Myocyte (in vitro differentiated cells): ENCODE measurements at regions not wholly inside any gene's neighbourhood (a gene's known extent, or its start where the extent isn't known, plus 50 kb on each side); places are given as distances from the start of the nearest gene placed in this dataset.

Experiments
- DNase-seq: peaks from one replicate; pipeline ENCODE4 v3.0.0-alpha.2; 2012; ENCODE audit warnings: low read depth

DNA sequence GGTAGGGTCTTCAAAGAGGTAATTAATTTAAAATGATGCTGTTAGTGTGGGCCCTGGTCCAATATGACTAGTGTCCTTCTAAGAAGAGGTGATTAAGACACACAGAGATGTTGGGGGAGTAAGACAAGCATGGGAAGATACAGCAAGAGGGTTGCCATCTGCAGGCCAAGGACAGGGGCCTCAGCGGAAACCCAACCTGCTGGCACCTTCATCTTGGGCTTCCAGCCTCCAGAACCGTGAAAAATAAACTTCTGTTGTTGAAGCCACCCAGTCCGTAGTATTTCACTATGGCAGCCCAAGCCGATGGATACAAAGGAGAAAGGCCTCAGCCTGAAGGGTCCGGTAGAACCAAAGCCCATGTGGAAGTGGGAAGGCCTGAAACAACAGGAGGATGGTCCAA lies 161.7 kb upstream of the UBE2E1 start:
- DNase-seq, result no peak

DNA sequence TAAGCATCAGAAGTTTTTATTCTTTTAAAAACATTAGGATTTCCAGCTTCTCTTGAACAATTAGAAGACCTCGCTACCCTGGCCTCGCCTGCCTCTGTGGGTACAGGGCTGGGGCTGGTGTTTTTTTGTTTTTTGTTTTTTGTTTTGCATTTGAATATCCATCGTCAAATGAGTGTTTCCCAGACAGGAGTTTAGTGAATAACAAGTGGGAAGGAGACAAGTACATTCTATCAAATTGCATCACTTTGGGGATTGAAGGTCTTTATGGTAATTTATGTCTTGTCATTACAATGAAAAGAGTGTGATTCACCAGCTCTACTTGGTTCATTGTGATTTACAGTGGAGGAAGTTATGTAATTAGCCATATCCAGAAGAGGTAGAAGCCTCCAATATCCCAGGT lies 161.1 kb upstream of the UBE2E1 start:
- DNase-seq, result no peak

DNA sequence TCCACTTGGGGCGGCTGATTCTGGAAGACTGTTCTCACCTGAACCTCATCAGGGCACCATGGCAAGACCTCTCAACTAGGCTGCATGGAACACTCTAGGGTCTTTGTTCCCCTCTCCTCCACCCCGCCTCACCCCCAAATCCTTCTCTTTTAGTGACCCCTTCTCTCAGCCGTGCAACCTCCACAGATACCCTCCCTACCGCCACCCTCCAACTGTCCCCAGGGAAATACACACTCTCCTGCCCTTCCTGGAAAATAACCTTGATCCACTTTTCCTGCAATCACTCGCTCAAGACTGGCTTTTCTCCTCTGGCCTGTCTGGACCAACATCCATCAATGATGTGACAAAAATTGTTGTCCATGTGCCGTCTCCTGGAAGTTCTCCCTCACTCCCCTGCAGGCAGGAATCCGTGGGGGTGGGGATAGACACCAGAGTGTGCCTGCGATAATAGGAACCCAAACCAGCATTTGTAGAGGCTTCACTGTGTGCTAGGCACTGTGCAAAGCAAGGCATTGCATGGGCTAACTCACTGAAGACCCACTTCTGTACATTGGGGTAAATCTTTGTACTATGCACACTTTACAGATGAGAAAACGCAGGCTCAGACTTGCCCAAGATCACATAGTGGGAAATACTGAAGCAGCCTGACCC lies 160.1 kb upstream of the UBE2E1 start:
- no peak for DNase-seq

DNA sequence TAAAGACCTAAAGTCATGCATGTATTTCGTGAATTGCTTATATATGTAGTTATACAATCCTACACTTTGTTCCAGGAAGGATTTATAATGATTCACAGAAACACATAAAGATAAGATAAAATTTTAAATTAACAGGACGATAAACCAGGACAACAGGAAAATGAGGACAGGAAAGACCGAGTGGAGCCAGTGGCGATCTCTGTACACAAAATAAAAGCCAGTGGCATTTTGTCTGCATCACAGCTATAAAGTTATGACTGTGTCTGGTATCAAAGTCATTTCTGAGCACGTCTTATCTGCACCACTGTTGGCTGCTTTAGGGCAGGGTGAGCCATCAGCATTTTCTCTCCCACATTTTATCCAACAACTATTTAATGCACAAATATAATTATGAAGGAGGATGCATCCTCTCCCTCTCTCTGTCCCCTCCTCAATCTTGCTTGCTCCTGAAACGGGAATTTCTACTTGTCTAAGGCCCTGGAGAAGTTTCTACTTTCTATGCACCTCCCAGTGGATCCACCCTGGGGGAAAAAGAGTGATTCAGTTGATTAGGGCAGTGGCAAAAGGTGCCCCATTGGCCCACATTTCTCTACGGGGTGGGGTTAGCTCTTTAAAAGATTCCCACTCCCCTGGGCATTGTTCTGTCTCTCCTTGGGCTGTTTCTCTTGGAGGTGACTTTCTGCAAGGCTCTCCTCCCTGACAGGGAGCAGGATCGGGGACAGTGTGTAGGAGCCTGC lies 159.4 kb upstream of the UBE2E1 start:
- no peak for DNase-seq

DNA sequence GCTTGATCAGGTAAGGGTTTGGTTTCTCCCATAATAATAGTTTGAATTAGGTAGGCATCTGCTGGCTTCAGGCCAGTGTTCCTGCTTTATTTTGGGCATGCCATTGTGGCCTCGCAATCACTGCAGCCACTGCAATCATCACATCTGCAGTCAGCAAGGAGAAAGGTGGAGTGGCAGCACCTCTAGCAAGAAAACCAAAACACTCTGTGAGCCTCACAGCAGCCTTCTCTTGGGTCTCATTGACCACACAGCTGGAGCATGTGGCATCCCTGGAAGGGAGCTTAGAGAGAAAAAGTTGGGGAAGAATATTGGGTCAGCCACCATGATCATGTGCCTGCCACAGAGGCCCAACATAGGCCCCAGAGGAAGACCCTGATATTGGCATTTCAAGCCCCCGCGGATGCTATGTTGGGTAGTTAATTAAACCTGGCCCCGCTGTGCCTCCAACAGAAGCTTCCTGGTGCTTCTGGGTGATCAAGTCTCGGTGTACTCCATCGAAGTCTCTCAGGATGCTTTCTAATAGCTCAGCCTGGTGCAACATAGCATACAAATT lies 158.0 kb upstream of the UBE2E1 start:
- DNase-seq, result no peak

DNA sequence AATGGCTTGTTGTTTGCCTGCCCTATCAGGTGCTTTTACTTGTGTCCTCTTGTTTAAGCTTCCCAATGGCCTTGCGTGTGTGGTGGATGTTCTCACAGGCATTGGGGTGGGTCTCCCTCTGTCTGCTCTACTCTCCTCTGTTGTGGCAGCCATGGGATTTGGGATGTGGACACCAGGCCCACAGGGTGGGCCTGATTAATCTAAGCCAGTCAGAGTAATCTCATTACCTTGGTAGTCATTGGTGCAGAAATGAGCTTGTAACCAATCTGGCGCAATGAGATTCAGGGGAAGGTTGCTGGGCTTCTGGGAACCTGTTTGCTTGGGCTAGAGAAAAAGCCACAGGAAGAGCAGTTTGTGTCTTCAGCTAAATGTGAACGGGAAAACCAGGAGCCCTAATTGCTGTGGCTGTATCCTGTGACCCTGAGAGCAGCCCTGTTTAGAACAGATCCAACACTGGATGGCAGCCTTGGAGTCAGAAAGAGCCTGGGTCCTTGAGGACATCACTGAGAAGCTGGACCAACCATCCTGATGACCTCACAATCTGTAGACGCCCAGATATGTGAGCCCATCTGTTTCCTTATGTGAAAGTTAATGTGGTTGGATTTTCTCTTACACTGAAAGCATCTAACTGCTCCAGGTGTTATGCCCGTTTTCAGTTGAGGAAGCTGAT lies 157.3 kb upstream of the UBE2E1 start:
- peak; percentile 43 for DNase-seq

DNA sequence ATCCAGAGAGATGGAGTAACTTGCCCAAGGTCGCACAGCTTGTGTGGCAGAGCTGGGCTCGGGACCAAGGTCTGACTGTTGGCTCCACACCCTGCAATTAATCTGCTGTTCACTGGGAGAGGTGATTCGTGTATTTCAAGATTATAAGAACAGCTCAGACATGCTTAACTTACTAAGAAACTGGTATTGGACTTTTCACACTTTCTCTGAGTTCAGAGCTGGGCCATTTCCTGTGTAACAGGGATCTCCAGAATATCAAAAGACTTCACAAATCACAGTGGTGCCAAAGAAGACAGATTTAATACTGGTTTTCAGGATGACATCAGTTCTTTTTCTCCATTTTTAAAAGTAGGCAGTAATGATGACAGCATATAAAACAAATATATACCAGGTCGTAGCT lies 156.8 kb upstream of the UBE2E1 start:
- DNase-seq, result no peak

DNA sequence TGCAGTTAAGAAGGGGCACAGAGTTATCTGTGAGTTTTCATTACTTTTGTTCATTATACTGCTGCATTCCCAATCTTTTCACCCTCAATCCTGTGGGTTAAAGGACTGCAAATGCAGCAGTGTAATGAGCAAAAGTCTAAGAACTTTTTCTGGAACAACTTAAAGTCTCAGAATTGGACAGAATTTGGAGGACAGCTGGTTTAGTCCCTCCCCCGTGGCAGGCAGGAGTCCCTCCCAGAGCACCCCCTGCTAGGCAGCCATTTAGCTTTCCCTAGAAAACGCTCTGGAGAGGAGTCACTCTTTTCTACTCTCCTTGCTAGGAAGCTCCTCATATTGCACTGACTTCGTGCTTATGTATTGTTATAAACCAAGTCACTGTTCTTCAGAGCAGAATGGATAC lies 156.3 kb upstream of the UBE2E1 start:
- no peak for DNase-seq

DNA sequence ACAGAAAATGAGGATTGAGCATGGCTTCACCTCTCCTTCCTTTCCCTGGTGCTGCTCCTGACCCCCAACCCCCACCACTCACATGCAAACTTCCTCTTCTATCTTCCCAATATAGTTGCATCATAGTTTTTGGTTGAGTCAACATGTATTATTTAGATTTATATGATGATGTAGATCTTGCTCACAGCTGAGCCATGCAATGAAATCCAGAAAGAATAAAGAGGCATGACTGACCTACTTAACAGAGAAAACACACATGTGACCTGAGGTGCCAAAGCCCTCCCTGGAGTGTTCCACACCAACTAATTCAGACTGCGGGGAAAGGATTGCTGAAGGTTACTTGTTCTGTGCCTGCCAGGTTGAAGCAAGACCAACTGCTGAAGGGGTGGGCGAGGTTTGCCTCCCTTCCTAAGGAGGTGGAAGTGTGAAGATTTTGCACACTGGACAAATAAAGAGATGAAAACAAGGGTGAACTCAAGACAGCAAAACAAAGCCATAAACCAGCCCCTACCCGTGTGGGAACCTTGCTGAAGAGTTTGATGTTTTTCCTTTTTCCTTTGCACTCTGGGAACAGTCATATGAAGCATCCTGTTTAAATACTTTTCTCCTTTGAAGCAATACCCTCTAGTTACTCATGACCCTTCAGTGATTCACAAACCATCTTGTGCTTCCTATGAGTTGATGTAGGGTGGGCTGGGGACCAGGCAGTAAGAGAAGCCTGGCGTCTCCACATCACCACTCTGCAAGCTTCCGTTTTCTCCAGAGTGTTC lies 155.2 kb upstream of the UBE2E1 start:
- peak; percentile 22 for DNase-seq

DNA sequence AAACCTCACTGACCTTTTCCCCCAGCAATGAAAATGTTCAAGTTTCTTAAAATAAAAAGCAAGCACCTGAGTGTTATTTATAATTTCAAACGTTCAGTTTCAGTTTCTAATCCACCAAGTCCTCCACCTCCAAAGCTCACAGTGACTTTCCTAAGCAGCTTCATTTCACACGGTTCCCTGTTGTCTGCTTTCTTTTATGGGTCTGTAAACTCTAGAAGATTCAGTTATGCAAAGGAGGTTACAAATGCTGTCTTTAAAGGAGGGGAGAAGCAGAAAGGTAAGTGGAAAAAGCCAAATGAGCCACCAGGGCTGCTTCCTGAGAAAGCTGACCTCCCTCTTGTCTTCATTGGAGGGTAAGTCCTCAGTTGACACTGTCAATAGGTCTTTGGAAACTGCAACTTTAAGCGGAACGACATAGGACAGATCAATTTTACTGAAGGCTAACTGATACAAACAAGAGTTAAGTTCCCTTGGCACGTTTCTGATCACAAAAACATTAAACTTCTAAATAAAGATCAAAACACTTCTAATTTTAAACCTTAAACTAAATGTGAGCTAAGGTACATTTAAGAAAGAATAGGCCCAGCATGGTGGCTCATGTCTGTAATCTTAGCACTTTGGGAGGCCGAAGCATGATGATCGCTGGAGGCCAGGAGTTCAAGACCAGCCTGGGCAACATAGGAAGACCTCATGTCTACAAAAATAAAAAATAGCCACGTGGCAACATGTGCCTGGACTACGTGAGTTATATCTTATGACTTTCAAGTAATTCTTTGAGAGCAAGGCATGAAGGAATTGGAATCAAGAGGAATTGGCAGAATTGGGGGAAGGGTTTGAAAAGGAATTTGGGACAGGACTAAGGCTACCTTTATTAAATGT lies 151.9 kb upstream of the UBE2E1 start:
- no peak for DNase-seq

DNA sequence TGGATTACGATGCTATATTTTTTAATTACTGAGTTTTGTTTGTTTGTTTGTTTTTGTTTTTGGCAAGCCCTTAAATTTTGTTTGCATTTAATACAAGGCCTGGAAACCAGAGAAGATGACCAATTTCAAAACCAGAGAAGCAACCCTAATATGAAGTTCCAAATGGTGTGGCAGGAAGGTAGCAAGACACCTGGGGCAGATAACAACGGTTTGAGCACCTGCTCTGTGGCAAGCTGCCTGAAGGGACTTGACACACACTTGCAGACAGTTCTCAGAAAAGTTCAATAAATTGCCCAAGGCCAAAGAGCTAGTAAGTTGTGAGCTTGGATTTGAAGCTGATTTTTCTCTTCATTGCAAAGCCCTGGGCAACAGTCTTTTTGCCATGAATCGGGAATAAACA lies 151.2 kb upstream of the UBE2E1 start:
- no peak for DNase-seq

DNA sequence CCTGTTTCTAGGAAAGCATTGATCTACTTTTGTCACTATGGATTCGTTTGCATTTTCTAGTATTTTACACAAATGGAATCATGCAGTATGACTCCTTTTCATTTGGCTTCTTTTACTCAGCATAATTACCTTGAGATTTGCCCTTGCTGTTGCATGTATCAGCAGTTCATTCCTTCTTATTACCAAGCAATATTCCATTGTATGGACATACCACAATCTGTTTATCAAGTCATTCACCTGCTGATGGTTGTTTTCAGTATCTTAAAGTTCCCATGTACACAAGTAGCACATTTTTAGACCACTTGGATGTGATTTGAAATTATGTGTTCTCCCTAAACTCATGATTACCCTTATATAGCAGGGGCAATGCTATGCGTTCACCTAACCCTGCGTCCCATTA lies 150.0 kb upstream of the UBE2E1 start:
- DNase-seq, result no peak

DNA sequence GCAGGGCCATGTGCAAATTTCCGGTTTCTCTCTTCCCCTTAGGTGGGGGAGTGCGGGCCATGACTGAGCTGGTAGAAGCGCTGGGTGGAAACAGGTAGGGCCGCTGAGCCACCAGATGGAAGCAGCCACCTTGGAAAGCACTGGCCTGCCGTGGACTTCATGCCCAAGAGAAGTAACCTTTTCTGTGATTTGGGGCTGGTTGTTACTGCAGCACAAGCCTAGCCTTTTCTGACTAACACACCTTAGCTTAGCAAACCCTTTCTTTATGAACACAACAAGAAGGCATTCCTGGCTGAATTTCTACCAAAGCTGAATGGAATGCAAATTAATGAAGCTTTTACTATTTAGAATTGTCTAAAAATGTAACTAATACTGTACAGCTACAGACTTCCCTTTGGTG lies 149.6 kb upstream of the UBE2E1 start:
- DNase-seq, result no peak

DNA sequence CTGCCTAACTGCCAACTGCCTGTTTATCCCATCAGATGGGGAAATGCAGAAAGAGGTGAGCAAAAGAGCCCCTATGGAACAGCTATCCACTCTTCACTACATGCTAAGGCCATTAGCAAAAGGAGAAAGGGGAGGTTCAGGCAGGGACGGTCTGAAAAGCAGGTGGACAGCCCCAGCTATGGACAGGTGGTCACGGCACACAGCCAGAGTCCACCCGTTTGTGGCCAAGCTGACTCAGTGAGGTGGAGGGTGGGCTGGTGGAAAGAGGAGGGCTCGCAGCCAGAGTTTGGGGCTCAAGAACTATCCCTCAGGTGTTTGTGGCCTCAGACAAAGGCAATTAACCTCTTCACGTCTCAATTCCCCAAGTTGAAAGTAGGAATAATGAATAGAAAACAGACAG lies 148.9 kb upstream of the UBE2E1 start:
- peak; percentile 17 for DNase-seq

DNA sequence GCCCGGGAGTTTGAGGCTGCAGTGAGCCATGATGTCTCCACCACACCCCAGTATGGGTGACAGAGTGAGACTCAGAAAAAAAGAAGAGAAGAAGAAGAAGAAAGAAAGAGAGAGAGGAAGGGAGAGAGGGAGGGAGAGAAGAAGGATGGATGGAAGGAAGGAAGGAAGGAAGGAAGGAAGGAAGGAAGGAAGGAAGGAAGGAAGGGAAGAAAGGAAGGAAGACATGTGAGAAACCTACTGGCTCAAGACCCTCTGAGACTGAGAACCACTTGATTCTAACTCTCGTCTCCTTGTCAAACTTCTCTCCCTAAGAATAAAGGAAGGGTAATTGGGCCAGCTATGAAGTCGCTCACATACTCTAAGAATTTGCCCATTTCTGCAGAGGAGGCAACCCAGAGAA lies 148.1 kb upstream of the UBE2E1 start:
- no peak for DNase-seq

DNA sequence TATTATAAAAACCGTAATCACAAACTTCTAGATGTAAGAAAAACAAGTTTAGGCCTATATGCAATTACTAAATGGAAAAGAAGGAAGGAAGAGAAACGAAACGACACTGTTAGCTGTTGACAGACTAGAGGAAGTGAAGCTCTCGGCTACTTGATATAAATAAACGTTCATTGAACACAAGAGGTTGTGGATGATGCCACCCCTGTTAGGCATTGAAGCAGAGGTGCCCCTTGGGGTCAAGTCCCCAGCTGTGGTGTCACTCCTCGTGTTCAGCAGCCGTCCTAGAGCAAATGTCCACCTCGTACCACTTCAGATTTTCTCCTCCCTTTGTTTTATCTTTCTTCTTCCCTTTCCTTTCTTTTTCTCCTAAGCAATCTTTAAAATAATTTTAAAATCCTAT lies 146.5 kb upstream of the UBE2E1 start:
- DNase-seq, result no peak

DNA sequence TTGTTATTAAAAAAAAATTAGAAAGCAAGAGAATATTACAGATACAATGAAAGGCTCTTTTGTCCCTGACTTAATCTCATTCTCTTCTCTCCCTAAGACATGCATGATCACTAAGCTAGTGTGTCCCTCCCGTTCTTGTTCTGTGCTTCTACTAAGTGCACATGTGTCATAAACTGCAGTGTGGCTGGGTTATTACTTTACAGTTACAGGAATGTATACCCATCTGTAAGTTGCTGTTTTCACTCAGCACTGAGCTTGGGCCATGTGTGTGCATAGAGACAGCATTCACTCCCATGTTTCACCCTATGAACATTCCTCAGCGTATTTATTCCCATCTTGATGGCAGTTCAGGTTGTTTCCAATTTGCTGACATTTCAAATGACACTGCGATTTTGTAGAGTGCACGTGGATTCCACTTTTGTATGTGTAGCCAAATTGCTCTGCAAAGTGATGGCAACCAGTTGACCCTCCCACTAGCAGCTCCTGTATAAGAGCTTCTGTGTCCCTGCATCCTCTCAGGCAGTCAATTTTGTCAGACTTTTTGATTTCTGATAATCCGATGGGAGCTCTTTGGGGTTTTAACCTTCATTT lies 145.8 kb upstream of the UBE2E1 start:
- DNase-seq, result no peak

DNA sequence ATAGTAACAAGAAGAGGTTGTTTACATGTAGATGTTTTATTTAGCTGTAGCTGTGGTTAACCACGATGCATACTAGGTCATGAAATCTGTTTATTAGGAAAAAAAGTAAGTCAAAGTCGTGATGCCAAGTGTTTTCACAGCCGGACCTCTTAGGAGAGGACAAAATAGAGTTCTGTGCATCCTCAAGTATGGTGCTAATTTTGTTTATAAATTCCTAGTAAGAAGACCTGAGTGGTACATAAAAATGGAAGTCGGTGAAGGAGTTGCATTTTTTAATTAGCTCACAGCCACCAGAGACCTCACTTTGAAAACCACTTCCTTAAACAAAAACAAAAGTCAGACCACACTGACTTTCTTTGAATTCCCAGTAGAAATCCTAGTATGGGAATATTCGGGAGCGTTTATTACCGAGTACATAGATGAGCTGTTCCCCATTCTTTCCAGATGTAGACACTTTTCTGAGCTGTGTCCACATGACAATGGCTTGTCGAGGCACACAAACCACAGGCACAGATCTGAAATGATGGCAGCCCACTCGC lies 143.6 kb upstream of the UBE2E1 start:
- DNase-seq, result peak; percentile 26

DNA sequence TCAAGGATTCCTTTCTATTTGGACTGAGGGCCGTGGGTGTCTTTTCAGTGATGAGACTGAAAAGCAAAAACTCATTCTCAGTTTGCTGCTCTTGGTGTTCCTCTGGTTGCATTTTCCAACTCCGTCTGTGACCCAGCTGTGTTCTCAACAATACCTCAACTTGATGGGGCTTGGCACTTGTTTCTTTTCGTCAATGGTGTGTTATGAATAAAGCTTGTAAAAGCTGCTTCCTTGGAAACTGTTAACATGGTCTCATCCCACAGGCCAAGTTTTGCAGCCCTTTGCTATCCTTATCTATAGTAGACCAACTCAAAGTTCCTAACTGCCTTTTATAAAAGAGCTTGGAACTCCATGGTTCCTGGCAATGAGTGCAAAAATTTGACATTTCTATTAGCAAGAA lies 142.5 kb upstream of the UBE2E1 start:
- no peak for DNase-seq

DNA sequence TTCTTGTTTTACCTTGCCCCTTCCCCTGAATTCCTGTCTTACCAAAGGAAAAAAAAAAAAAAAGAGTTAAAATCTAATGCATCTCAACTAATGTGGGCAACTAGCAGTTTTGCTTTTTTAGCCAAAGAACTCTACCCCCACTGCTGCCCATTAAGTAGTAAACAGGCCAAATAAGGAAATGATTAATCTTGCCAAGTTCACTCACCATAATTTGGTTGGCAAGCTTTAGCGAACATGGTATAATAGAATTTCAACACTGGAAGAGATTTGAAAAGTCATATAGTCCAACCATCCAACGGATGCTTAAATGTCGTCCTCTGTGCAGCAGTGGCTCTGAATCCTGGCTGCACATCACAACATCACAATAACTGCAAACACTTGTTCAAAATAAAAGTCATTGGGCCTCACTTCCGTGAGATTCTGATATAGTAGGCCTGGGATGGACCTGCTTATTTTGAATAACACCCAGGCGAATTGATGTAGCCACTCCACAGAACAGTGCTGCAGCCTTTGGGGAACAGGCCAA lies 142.0 kb upstream of the UBE2E1 start:
- DNase-seq, result no peak
